GM13976 (cell line): ENCODE measurements at regions not wholly inside any gene's neighbourhood (a gene's known extent, or its start where the extent isn't known, plus 50 kb on each side); places are given as distances from the start of the nearest gene placed in this dataset.

Experiments used
- DNase-seq: peaks from one replicate; pipeline ENCODE4 v3.0.0; 2012; ENCODE audit warnings: low spot score
- CTCF ChIP-seq: IDR thresholded peaks from 2 replicates; pipeline ENCODE4 v1.5.1; 2012; ENCODE audit warnings: borderline replicate concordance, mild to moderate bottlenecking; ENCODE audit not compliant: insufficient read depth; ENCODE audit errors: extremely low read depth, missing control alignments, control extremely low read depth
- in situ Hi-C: fragments of 300-500 bp; cut with MboI; formaldehyde crosslinking; loops from one replicate; pipeline ENCODE4 v1.12.0; 2022; ENCODE audit warnings: low sequenced_read_pairs, mixed read lengths, inconsistent platforms; ENCODE audit not compliant: unreplicated experiment

- in situ Hi-C loops, result no loop called here
- TF ChIP-seq CTCF, result no peak
- DNase-seq, result no peak
Measured at GRCh38 chr3:72004749-72005292, 219.9 kb upstream of the PROK2 start.

GRCh38 chr3:72003936-72004335 lies 219.0 kb upstream of the PROK2 start:
- no peak for TF ChIP-seq CTCF
- in situ Hi-C loops, result no loop called here
- DNase-seq, result no peak

GRCh38 chr3:72001758-72002157 lies 216.8 kb upstream of the PROK2 start:
- no peak for DNase-seq
- in situ Hi-C loops, result no loop called here
- no peak for TF ChIP-seq CTCF

GRCh38 chr3:71998995-71999673 lies 214.2 kb upstream of the PROK2 start:
- in situ Hi-C loops, result no loop called here

GRCh38 chr3:71997066-71997653 lies 212.2 kb upstream of the PROK2 start:
- TF ChIP-seq CTCF, result no peak
- no peak for DNase-seq
- in situ Hi-C loops, result no loop called here

More at GRCh38 chr3:71998995-71999673, 214.2 kb upstream of the PROK2 start:
- no peak for TF ChIP-seq CTCF
- DNase-seq, result no peak

GRCh38 chr3:71994906-71995305 lies 210.0 kb upstream of the PROK2 start:
- TF ChIP-seq CTCF, result no peak
- no peak for DNase-seq
- in situ Hi-C loops, result no loop called here
